ENCODE measurements at regions not wholly inside any gene's neighbourhood (a gene's known extent, or its start where the extent isn't known, plus 50 kb on each side); places are given as distances from the start of the nearest gene placed in this dataset.
A peak's percentile ranks its signal among the peaks of the same experiment; 100 is the strongest.
"Not testable (repeated sequence)": the region's sequence is repeated elsewhere in the genome, so short reads cannot be mapped to it uniquely, and the experiment has no call there.

DNA sequence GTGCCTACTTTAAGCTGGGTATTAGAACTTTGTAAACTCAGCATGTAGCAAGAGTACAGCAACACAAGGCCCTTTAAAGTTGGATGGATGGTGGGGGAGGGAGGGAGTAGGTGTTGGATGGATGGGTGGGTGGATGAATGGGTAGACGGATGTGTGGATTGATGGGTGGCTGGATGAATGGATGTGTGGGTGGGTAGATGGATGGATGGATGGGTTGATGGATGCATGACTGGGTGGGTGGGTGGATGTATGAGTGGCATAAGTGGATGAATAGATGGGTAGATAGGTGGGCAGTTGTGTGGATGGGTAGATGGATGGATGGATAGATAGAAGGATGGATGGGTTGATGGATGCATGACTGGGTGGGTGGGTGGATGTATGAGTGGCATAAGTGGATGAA is 209.8 kb downstream of the NPIPB11 start:
- DNase-seq (ENCODE audit: low spot score); CTCF ChIA-PET (ENCODE audit: low intra/inter-chr PET ratio, low total read pairs): not testable (repeated sequence)

DNA sequence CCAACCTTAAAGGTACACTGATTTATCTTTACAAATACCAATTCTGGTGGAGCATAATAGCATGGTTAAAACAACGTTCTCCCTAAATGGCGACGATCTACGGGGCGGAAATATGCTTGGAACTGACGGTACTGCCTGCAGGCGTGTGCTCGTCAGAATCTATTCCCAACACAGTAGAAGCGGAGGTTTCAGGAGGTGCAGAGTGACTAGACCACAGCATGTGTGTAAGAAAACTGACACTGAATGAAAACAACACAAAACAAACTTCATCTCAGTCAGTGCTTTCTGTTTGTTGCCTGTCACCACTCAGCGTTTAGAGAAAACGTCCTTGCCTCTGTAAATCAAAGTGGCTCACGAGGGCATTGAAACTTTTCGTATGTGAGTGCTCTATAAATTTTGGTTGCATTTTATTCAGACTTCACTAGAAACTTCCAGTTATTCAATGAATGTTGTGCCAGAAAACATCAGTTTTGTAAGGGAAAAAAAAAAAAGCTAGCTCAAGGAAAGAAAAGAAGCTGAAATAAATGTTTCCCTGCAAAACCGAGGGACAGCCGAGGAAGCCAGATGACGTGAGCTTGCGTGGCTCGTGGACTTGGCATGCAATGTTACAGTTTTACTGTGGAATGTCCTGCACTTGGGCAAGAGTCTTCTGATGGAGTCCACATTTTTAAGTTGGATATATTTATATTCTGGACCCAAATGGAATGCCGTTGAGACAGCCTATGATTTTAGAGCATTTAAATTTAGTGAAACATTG is 210.4 kb downstream of the LAT start:
- ATAC-seq; H3K36me3 ChIP-seq (replicated peaks in 1 of 2; ENCODE audit: control insufficient read depth in 1 of 2, insufficient read depth in 2 of 2, low read length in 2 of 2); BruUV-seq (replicated peaks); DNase-seq (ENCODE audit: low spot score); H2AFZ ChIP-seq (ENCODE audit: low read length); POLR2A ChIA-PET; H3K9me3 ChIP-seq (ENCODE audit: low read length); H3K27ac ChIP-seq (ENCODE audit: extremely low read length, insufficient read depth, low read length); H3K27me3 ChIP-seq (ENCODE audit: control insufficient read depth in 1 of 2, insufficient read depth in 2 of 2, low read length in 2 of 2); H3K79me2 ChIP-seq (ENCODE audit: insufficient read depth, low read length); CTCF ChIA-PET (ENCODE audit: low intra/inter-chr PET ratio, low total read pairs); H4K20me1 ChIP-seq (ENCODE audit: insufficient read depth, low read length); in situ Hi-C loops (cut with HindIII; ENCODE audit: extremely low pct_ligation_motif_present, low pct_unique_long_range_greater_than_20kb); H3K4me2 ChIP-seq (ENCODE audit: low read depth, low read length); intact Hi-C loops (cut with micrococcal nuclease; ENCODE audit: unreplicated experiment); H3K4me3 ChIP-seq (replicated peaks in 1 of 3; ENCODE audit: insufficient read depth in 1 of 3, low read depth in 2 of 3, low read length in 3 of 3); H3K9ac ChIP-seq (ENCODE audit: insufficient read depth, low read depth, low read length): not testable (repeated sequence)
- FAIRE-seq, result peak; percentile 67
- peaks cover 11% of the 10 kb centered on the region for H3K4me1 ChIP-seq (ENCODE audit: insufficient read depth, low read length)
- WGBS (ENCODE audit: low lambda C conversion rate), result 65% methylated on average over 19 of the region's 19 CpGs

More for the DNA sequence above, 209.8 kb downstream of the NPIPB11 start:
- H2AFZ ChIP-seq (ENCODE audit: low read length); intact Hi-C loops (cut with micrococcal nuclease; ENCODE audit: unreplicated experiment); H3K27me3 ChIP-seq (ENCODE audit: control insufficient read depth in 1 of 2, insufficient read depth in 2 of 2, low read length in 2 of 2); ATAC-seq; POLR2A ChIA-PET; H3K4me3 ChIP-seq (replicated peaks in 1 of 3; ENCODE audit: insufficient read depth in 1 of 3, low read depth in 2 of 3, low read length in 3 of 3); H3K36me3 ChIP-seq (replicated peaks in 1 of 2; ENCODE audit: control insufficient read depth in 1 of 2, insufficient read depth in 2 of 2, low read length in 2 of 2); H3K9ac ChIP-seq (ENCODE audit: insufficient read depth, low read depth, low read length); FAIRE-seq; in situ Hi-C loops (cut with HindIII; ENCODE audit: extremely low pct_ligation_motif_present, low pct_unique_long_range_greater_than_20kb); H3K9me3 ChIP-seq (ENCODE audit: low read length); BruUV-seq (replicated peaks); H3K4me2 ChIP-seq (ENCODE audit: low read depth, low read length); H3K79me2 ChIP-seq (ENCODE audit: insufficient read depth, low read length); H3K27ac ChIP-seq (ENCODE audit: extremely low read length, insufficient read depth, low read length); H4K20me1 ChIP-seq (ENCODE audit: insufficient read depth, low read length): not testable (repeated sequence)
- peaks cover 18% of the 10 kb centered on the region for H3K4me1 ChIP-seq (ENCODE audit: insufficient read depth, low read length)
- 81% methylated on average over 1 of the region's 1 CpG for WGBS (ENCODE audit: low lambda C conversion rate)

All from HepG2 (cell line).